ENCODE measurements at regions not wholly inside any gene's neighbourhood (a gene's known extent, or its start where the extent isn't known, plus 50 kb on each side); places are given as distances from the start of the nearest gene placed in this dataset.

- TF ChIP-seq CTCF (IDR thresholded peaks at IDR 0.05), result no peak
- no peak for TF ChIP-seq POLR2A (IDR thresholded peaks at IDR 0.05)
Measured at GRCh38 chr4:186017801-186018200, 51.2 kb upstream of the TLR3 start.

All from heart left ventricle (tissue), 13 donors.